DOHH2 (cell line): ENCODE measurements at regions not wholly inside any gene's neighbourhood (a gene's known extent, or its start where the extent isn't known, plus 50 kb on each side); places are given as distances from the start of the nearest gene placed in this dataset.

Experiments
- EZH2phosphoT487 ChIP-seq: fragments of 200-600 bp; sonication (generic); IDR thresholded peaks from 2 replicates; pipeline ENCODE4 v1.6.1; 2017; ENCODE audit warnings: borderline replicate concordance, mild to moderate bottlenecking, antibody characterized with exemption, low read length, moderate library complexity, mixed read lengths
- TF ChIP-seq, protein P1 (sequence below): fragments of 200-600 bp; sonication (generic); IDR thresholded peaks from one replicate; pipeline ENCODE4 v1.5.1; 2014; ENCODE audit warnings: antibody characterized with exemption, mild to moderate bottlenecking, low read depth, low read length; ENCODE audit not compliant: poor library complexity, severe bottlenecking

DNA sequence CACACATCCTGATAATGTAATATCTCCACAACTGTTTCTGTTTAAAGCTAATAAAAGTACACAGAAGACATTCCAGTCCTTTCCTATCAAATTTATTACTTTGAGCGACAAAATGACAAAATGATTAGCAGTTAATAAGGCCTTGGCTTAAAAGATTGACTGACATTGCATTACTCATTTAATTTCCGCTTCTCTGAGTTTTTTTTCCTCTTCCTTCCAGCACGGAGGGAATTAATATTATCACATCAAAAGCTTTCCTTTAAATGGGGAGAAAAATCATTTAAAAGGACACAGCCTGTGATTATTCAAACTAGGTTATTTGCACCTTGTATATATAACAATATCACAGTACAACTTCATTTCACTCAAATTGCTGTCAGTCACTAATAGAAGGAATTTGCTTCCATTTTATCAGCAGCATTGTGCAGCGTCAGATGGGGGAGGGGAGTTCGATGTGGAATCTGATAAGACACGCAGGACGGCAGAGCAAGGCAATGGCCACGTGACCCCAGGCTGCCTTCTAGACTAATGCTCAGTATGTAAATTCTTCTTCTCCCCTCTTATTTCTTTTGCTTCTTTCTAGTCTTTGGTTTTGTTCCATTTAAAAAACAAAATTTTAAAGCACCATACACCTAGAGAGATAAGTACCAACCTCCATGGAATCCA is 400.5 kb downstream of the IRX1 start:
- TF ChIP-seq, protein P1, sequence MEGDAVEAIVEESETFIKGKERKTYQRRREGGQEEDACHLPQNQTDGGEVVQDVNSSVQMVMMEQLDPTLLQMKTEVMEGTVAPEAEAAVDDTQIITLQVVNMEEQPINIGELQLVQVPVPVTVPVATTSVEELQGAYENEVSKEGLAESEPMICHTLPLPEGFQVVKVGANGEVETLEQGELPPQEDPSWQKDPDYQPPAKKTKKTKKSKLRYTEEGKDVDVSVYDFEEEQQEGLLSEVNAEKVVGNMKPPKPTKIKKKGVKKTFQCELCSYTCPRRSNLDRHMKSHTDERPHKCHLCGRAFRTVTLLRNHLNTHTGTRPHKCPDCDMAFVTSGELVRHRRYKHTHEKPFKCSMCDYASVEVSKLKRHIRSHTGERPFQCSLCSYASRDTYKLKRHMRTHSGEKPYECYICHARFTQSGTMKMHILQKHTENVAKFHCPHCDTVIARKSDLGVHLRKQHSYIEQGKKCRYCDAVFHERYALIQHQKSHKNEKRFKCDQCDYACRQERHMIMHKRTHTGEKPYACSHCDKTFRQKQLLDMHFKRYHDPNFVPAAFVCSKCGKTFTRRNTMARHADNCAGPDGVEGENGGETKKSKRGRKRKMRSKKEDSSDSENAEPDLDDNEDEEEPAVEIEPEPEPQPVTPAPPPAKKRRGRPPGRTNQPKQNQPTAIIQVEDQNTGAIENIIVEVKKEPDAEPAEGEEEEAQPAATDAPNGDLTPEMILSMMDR, result no peak
- TF ChIP-seq EZH2phosphoT487, result no peak
